GM12873 (cell line): ENCODE measurements at regions not wholly inside any gene's neighbourhood (a gene's known extent, or its start where the extent isn't known, plus 50 kb on each side); places are given as distances from the start of the nearest gene placed in this dataset.

Experiments
- TF ChIP-seq, protein P1 (sequence below): IDR thresholded peaks from 2 replicates; pipeline ENCODE4 v1.5.1; 2012; ENCODE audit warnings: low read depth, mild to moderate bottlenecking, moderate library complexity, low read length, control low read depth; ENCODE audit not compliant: insufficient read depth; ENCODE audit errors: missing control alignments

DNA sequence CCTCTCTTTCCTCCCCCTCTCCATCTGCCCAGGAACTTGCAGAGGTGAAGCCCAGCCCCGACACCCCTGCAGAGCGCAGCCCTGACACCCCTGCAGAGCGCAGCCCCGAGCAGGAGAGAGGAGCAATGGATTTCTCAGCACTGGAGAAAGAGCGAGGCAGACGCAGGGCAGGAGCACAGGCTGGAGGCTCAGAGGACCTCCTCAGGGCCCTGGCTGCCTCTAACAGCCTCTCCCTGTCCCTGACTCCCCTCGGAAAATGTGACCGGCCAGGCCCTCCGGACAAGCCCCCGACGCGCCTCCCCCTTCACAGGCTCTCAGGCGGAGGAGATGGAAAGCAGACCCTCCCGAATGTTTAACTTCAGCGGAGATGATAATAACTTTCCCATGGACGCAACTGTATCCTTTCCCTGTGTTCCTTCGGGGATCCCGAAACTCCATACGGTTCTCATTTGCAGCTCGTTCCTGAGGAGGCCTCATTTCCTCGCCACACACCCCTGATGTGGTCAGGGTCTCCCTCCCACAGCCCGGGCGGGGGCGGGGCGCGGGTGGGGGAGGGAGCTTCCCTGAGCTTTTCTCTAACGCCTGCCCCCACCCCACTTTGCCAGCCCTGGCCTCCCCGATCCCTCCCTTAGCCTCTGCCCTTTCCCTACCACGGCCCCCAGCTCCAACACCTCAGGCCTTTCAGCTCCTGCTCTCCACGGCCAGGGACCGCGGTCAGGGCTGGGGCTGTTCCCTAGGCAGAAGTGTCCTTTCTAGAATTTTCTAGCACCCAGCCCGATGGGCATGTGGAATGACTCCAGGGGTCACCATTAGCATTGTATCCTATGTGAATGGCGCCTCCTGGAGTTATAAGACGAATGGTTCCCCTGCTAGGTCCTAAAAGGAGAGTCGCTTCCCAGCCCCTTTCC lies 201.1 kb upstream of the BCOR start:
- TF ChIP-seq, protein P1, sequence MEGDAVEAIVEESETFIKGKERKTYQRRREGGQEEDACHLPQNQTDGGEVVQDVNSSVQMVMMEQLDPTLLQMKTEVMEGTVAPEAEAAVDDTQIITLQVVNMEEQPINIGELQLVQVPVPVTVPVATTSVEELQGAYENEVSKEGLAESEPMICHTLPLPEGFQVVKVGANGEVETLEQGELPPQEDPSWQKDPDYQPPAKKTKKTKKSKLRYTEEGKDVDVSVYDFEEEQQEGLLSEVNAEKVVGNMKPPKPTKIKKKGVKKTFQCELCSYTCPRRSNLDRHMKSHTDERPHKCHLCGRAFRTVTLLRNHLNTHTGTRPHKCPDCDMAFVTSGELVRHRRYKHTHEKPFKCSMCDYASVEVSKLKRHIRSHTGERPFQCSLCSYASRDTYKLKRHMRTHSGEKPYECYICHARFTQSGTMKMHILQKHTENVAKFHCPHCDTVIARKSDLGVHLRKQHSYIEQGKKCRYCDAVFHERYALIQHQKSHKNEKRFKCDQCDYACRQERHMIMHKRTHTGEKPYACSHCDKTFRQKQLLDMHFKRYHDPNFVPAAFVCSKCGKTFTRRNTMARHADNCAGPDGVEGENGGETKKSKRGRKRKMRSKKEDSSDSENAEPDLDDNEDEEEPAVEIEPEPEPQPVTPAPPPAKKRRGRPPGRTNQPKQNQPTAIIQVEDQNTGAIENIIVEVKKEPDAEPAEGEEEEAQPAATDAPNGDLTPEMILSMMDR, result peak; percentile 28

- TF ChIP-seq, protein P1, result no peak
Observed at GRCh38 chrX:40298069-40298468, 200.3 kb upstream of the BCOR start.

- TF ChIP-seq, protein P1, result no peak
Observed at GRCh38 chrX:40291553-40291952, 193.8 kb upstream of the BCOR start.

DNA sequence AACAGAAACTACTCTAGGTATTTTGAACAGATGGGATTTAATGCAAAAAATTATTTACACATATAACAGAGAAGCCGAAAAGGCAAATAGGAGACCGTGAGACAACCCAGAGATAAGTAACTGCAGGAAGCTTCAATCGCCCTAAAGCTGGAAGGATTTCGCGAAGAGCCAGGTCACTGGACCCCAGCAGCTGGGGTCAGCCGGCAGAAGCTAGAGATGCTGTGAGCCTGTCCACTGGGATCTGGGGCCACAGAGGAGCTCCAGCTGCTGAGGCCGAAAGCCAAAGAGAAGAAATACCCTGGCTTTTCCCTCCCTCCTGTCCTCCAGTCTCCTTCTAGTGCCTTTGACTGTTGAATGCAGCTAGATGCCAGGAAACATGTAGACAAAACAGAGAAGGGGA lies 192.8 kb upstream of the BCOR start:
- TF ChIP-seq, protein P1, result no peak

- TF ChIP-seq, protein P1, result no peak
Observed at GRCh38 chrX:40285876-40286275, 188.1 kb upstream of the BCOR start.

- TF ChIP-seq, protein P1, result peak; percentile 12
Observed at GRCh38 chrX:40284852-40285251, 187.1 kb upstream of the BCOR start.

GRCh38 chrX:40283981-40284380 lies 186.2 kb upstream of the BCOR start:
- TF ChIP-seq, protein P1, result no peak
